Osteocyte (in vitro differentiated cells): ENCODE measurements at regions not wholly inside any gene's neighbourhood (a gene's known extent, or its start where the extent isn't known, plus 50 kb on each side); places are given as distances from the start of the nearest gene placed in this dataset.

Experiments
- DNase-seq: peaks from one replicate; pipeline ENCODE4 v3.0.0; 2021; ENCODE audit warnings: mixed read lengths; ENCODE audit not compliant: unreplicated experiment; ENCODE audit errors: extremely low spot score
- H3K27ac Mint-ChIP-seq: one replicate; pipeline ENCODE4 v1.8.0; 2021; ENCODE audit warnings: mild to moderate bottlenecking, mixed read lengths; ENCODE audit not compliant: unreplicated experiment
- H3K27me3 Mint-ChIP-seq: one replicate; pipeline ENCODE4 v1.8.0; 2021; ENCODE audit warnings: mixed read lengths; ENCODE audit not compliant: unreplicated experiment
- H3K36me3 Mint-ChIP-seq: one replicate; pipeline ENCODE4 v1.8.0; 2021; ENCODE audit warnings: mixed read lengths; ENCODE audit not compliant: unreplicated experiment
- H3K4me1 Mint-ChIP-seq: one replicate; pipeline ENCODE4 v1.8.0; 2021; ENCODE audit warnings: mixed read lengths; ENCODE audit not compliant: unreplicated experiment
- H3K4me3 Mint-ChIP-seq: one replicate; pipeline ENCODE4 v1.8.0; 2021; ENCODE audit warnings: mild to moderate bottlenecking, moderate library complexity, mixed read lengths; ENCODE audit not compliant: unreplicated experiment
- H3K9me3 Mint-ChIP-seq: one replicate; pipeline ENCODE4 v1.8.0; 2021; ENCODE audit warnings: mixed read lengths; ENCODE audit not compliant: unreplicated experiment
- TF ChIP-seq, protein P1 (sequence below): fragments of 200-600 bp; sonication (generic); IDR thresholded peaks from 2 replicates; pipeline ENCODE4 v1.5.0; 2021; ENCODE audit warnings: antibody characterized with exemption, mild to moderate bottlenecking, moderate library complexity

DNA sequence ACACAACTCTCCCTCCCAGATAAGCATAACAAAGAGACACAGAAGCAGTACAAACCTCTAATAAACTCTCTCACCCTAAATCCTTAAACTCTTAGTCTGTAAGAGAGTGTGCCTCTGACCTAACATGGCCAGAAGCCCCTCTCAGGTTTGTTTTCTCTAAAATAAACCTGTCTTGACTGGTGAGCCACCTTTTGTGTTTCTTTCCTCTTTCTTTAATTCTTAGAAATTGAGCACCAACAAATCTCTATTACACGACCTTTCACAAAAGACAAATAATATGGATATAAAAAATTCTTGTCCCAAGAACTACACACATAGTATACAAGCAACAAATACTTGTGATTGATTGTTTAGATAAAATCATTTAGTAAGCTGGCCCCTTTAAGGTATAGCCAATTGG lies 573.7 kb downstream of the EPHA5 start:
- H3K27ac Mint-ChIP-seq, result no peak overlapping the region
- TF ChIP-seq, protein P1, sequence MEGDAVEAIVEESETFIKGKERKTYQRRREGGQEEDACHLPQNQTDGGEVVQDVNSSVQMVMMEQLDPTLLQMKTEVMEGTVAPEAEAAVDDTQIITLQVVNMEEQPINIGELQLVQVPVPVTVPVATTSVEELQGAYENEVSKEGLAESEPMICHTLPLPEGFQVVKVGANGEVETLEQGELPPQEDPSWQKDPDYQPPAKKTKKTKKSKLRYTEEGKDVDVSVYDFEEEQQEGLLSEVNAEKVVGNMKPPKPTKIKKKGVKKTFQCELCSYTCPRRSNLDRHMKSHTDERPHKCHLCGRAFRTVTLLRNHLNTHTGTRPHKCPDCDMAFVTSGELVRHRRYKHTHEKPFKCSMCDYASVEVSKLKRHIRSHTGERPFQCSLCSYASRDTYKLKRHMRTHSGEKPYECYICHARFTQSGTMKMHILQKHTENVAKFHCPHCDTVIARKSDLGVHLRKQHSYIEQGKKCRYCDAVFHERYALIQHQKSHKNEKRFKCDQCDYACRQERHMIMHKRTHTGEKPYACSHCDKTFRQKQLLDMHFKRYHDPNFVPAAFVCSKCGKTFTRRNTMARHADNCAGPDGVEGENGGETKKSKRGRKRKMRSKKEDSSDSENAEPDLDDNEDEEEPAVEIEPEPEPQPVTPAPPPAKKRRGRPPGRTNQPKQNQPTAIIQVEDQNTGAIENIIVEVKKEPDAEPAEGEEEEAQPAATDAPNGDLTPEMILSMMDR, result no peak
- H3K4me3 Mint-ChIP-seq, result no peak overlapping the region
- H3K36me3 Mint-ChIP-seq, result no peaks in the 10 kb centered on the region
- peaks cover 9% of the 10 kb centered on the region for H3K9me3 Mint-ChIP-seq
- H3K4me1 Mint-ChIP-seq, result no peaks in the 10 kb centered on the region
- DNase-seq, result no peak
- H3K27me3 Mint-ChIP-seq, result no peaks in the 10 kb centered on the region

DNA sequence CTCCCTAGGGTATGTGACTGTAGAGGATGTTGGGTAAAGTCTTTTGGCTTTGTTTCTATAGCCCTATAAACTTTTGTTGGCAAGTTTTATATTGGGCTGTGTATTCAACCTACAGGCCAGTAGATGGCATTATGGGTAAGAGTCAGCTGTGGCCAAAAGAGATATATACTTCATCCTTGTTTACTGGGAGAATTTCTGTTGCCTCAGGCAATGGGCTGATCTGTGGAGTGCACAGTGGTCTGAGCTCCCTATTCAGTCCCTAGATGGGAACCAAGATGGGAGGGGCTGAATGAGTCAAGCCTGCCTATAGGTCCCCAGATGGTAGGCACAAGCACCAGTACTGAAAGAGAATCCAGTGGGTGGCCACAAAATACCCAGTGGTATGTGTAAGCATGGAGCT lies 580.6 kb downstream of the EPHA5 start:
- TF ChIP-seq, protein P1, result peak; percentile 53
- H3K36me3 Mint-ChIP-seq, result no peaks in the 10 kb centered on the region
- H3K9me3 Mint-ChIP-seq, result peaks cover 5% of the 10 kb centered on the region
- peaks cover 2% of the 10 kb centered on the region for H3K27me3 Mint-ChIP-seq
- H3K27ac Mint-ChIP-seq, result no peak overlapping the region
- DNase-seq, result no peak
- no peaks in the 10 kb centered on the region for H3K4me1 Mint-ChIP-seq
- H3K4me3 Mint-ChIP-seq, result no peak overlapping the region

DNA sequence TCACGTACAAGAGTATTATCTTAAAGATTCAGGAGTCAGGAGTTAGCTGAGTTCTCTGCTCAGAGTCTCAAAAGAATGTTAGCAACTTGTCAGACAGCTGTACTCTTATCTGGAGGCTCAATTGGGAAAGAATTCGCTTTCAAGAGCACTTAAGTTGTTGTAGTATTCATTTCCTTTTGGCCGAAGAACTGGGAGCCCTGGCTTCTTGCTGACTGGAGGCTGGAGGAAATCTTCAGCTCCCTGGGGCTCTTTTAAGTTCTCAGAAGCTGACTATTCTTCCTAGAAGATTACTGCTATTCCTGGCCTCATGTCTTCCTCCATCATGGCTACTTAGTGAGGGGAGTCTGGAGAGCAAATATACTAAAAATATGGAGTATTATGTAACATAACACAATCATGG lies 587.2 kb downstream of the EPHA5 start:
- DNase-seq, result no peak
- TF ChIP-seq, protein P1, result no peak
- Mint-ChIP-seq H3K27me3 (peaks cover 2% of the 10 kb centered on the region), H3K36me3 (no peaks in the 10 kb centered on the region), H3K4me1 (peaks cover 3% of the 10 kb centered on the region), H3K4me3 (no peak overlapping the region), H3K27ac (no peak overlapping the region), H3K9me3 (peaks cover 5% of the 10 kb centered on the region)

DNA sequence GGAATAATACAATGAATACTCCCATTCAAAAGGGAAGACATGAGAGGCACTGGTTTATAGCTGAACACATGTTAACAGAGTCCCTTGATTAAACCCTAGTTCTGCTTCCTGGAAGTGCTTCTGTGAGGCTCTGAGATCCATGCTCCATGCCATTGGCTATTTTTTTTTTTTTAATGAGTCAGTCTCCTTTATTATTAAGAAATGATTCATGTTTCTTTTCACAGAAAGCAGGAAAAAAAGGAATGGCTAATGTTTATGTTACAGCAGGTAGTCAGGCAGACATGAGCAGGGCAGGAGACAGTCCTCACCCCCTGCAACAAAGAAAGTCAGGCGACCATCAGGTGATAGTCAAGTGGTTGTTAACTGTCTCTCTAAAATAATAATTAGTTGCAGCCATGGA lies 598.7 kb downstream of the EPHA5 start:
- Mint-ChIP-seq H3K4me3 (no peak overlapping the region), H3K9me3 (peaks cover 7% of the 10 kb centered on the region), H3K27me3 (no peaks in the 10 kb centered on the region), H3K4me1 (peaks cover 15% of the 10 kb centered on the region), H3K36me3 (no peaks in the 10 kb centered on the region), H3K27ac (no peak overlapping the region)
- no peak for DNase-seq
- TF ChIP-seq, protein P1, result no peak

DNA sequence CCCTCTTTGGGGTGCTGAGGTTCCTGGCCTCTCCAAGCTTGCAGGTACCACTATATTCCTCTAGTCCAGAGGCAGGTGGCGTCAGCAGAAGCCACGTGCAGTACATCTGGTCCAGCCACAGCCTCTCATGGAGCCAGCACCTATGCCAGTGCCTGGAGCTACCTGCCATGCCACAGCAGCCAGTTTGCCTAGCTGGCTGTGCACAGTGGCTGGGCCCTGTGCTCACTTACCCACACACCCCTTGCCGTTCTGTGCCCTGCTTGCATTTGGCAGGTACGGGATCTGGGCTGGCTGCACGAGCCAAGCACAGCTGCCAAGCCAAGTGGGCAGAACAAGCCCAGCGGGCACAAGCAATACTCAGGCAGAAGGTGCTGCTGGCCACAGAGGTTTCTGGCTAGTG lies 601.1 kb downstream of the EPHA5 start:
- Mint-ChIP-seq H3K36me3 (no peaks in the 10 kb centered on the region), H3K27ac (no peak overlapping the region), H3K4me1 (peaks cover 15% of the 10 kb centered on the region), H3K9me3 (peaks cover 7% of the 10 kb centered on the region), H3K4me3 (no peak overlapping the region), H3K27me3 (no peaks in the 10 kb centered on the region)
- TF ChIP-seq, protein P1, result no peak
- DNase-seq, result no peak
